ENCODE measurements at regions not wholly inside any gene's neighbourhood (a gene's known extent, or its start where the extent isn't known, plus 50 kb on each side); places are given as distances from the start of the nearest gene placed in this dataset.

DNA sequence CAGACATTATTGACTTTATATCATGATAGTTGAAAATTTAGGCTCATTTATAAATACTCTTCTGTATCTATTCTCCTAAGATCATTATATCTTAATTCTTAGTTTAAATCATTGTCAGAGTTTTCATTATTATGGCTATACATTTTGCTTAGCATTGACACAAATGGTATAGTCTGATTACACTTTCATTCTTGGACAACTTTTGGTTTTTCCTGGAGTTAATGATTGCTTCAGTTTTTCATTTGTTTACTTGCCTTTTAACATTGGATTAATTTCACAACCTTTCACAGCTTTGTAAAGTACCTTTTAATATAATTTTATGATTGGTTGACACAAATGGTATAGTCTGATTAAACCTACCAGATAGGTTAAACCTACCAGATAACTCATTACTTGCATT lies 298.2 kb downstream of the DYSF start:
- TF ChIP-seq EZH2 (IDR thresholded peaks at IDR 0.05) (no peak), EZH2phosphoT487 (IDR thresholded peaks at IDR 0.05) (no peak)
- TF ChIP-seq, protein P1, sequence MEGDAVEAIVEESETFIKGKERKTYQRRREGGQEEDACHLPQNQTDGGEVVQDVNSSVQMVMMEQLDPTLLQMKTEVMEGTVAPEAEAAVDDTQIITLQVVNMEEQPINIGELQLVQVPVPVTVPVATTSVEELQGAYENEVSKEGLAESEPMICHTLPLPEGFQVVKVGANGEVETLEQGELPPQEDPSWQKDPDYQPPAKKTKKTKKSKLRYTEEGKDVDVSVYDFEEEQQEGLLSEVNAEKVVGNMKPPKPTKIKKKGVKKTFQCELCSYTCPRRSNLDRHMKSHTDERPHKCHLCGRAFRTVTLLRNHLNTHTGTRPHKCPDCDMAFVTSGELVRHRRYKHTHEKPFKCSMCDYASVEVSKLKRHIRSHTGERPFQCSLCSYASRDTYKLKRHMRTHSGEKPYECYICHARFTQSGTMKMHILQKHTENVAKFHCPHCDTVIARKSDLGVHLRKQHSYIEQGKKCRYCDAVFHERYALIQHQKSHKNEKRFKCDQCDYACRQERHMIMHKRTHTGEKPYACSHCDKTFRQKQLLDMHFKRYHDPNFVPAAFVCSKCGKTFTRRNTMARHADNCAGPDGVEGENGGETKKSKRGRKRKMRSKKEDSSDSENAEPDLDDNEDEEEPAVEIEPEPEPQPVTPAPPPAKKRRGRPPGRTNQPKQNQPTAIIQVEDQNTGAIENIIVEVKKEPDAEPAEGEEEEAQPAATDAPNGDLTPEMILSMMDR (IDR thresholded peaks at IDR 0.05): no peak

Data from neural progenitor cell (in vitro differentiated cells).